Endometrial microvascular endothelial cells (primary cell): ENCODE measurements at regions not wholly inside any gene's neighbourhood (a gene's known extent, or its start where the extent isn't known, plus 50 kb on each side); places are given as distances from the start of the nearest gene placed in this dataset.
"Not testable (repeated sequence)": the region's sequence is repeated elsewhere in the genome, so short reads cannot be mapped to it uniquely, and the experiment has no call there.

Experiments used
- in situ Hi-C: cut with HindIII; loops from 2 replicates; pipeline ENCODE4 v1.10.0; 2017; ENCODE audit warnings: low sequenced_read_pairs, low pct_unique_long_range_greater_than_20kb; ENCODE audit errors: inconsistent ontology term

GRCh38 chr3:153957421-153957820 is 163.8 kb upstream of the ARHGEF26 start:
- in situ Hi-C loops, result no loop called here

GRCh38 chr3:153958635-153959595 is 162.3 kb upstream of the ARHGEF26 start:
- in situ Hi-C loops, result no loop called here

- in situ Hi-C loops, result no loop called here
These were observed 160.6 kb upstream of the ARHGEF26 start for GRCh38 chr3:153960458-153961074.

GRCh38 chr3:153961494-153961893 is 159.7 kb upstream of the ARHGEF26 start:
- in situ Hi-C loops, result no loop called here

GRCh38 chr3:153963012-153963411 is 158.2 kb upstream of the ARHGEF26 start:
- in situ Hi-C loops, result no loop called here

- in situ Hi-C loops, result no loop called here
These were observed 153.9 kb upstream of the ARHGEF26 start for GRCh38 chr3:153967260-153967659.

GRCh38 chr3:153970047-153970446 is 151.1 kb upstream of the ARHGEF26 start:
- in situ Hi-C loops, result no loop called here

- in situ Hi-C loops, result no loop called here
These were observed 150.3 kb upstream of the ARHGEF26 start for GRCh38 chr3:153970741-153971347.

- in situ Hi-C loops, result no loop called here
These were observed 148.3 kb upstream of the ARHGEF26 start for GRCh38 chr3:153972862-153973261.

GRCh38 chr3:153973722-153974265 is 147.4 kb upstream of the ARHGEF26 start:
- in situ Hi-C loops, result no loop called here

GRCh38 chr3:153974614-153975013 is 146.6 kb upstream of the ARHGEF26 start:
- in situ Hi-C loops, result no loop called here

GRCh38 chr3:153976891-153977554 is 144.2 kb upstream of the ARHGEF26 start:
- in situ Hi-C loops, result no loop called here

- in situ Hi-C loops, result no loop called here
These were observed 143.2 kb upstream of the ARHGEF26 start for GRCh38 chr3:153978006-153978405.

- in situ Hi-C loops, result no loop called here
These were observed 141.6 kb upstream of the ARHGEF26 start for GRCh38 chr3:153979418-153980251.

- in situ Hi-C loops, result no loop called here
These were observed 141.0 kb upstream of the ARHGEF26 start for GRCh38 chr3:153980252-153980590.

- in situ Hi-C loops, result not testable (repeated sequence)
These were observed 123.8 kb upstream of the ARHGEF26 start for GRCh38 chr3:153997364-153997763.

GRCh38 chr3:154003649-154004048 is 117.5 kb upstream of the ARHGEF26 start:
- in situ Hi-C loops, result no loop called here

GRCh38 chr3:154011036-154011435 is 110.2 kb upstream of the ARHGEF26 start:
- in situ Hi-C loops, result no loop called here
